ENCODE measurements at regions not wholly inside any gene's neighbourhood (a gene's known extent, or its start where the extent isn't known, plus 50 kb on each side); places are given as distances from the start of the nearest gene placed in this dataset.

GRCh38 chr3:177473903-177474302, 276.6 kb upstream of the TBL1XR1 start:
- no peak overlapping the region for H3K4me3 ChIP-seq (ENCODE audit: low read depth, low read length)
- no peak for TF ChIP-seq CTCF (conservative IDR thresholded peaks at IDR 0.05; ENCODE audit: low read depth, low read length)
- DNase-seq (ENCODE audit: low read depth): no peak

- no peak for TF ChIP-seq CTCF (conservative IDR thresholded peaks at IDR 0.05; ENCODE audit: low read depth, low read length)
- no peak for DNase-seq (ENCODE audit: low read depth)
- H3K4me3 ChIP-seq (ENCODE audit: low read depth, low read length): no peak overlapping the region
Observed at GRCh38 chr3:177474652-177475355, 277.5 kb upstream of the TBL1XR1 start.

- TF ChIP-seq CTCF (conservative IDR thresholded peaks at IDR 0.05; ENCODE audit: low read depth, low read length): no peak
- DNase-seq (ENCODE audit: low read depth): no peak
Observed at GRCh38 chr3:177475356-177475665, 278.0 kb upstream of the TBL1XR1 start.

GRCh38 chr3:177476495-177476894, 279.2 kb upstream of the TBL1XR1 start:
- TF ChIP-seq CTCF (conservative IDR thresholded peaks at IDR 0.05; ENCODE audit: low read depth, low read length): no peak
- H3K4me3 ChIP-seq (ENCODE audit: low read depth, low read length): no peak overlapping the region
- DNase-seq (ENCODE audit: low read depth): no peak

More at GRCh38 chr3:177475356-177475665, 278.0 kb upstream of the TBL1XR1 start:
- no peak overlapping the region for H3K4me3 ChIP-seq (ENCODE audit: low read depth, low read length)

GRCh38 chr3:177476921-177477435, 279.7 kb upstream of the TBL1XR1 start:
- TF ChIP-seq CTCF (conservative IDR thresholded peaks at IDR 0.05; ENCODE audit: low read depth, low read length): no peak
- DNase-seq (ENCODE audit: low read depth): no peak
- no peak overlapping the region for H3K4me3 ChIP-seq (ENCODE audit: low read depth, low read length)

GRCh38 chr3:177478170-177478867, 281.0 kb upstream of the TBL1XR1 start:
- TF ChIP-seq CTCF (conservative IDR thresholded peaks at IDR 0.05; ENCODE audit: low read depth, low read length): no peak
- DNase-seq (ENCODE audit: low read depth): peak; percentile 100
- no peak overlapping the region for H3K4me3 ChIP-seq (ENCODE audit: low read depth, low read length)

All from choroid plexus epithelial cell (primary cell).